DMS153 (cell line): ENCODE measurements at regions not wholly inside any gene's neighbourhood (a gene's known extent, or its start where the extent isn't known, plus 50 kb on each side); places are given as distances from the start of the nearest gene placed in this dataset.

ENCODE experiments used
- DNase-seq: peaks from one replicate; lab custom pipeline; 2025; lab: John Stamatoyannopoulos, UW

GRCh38 chr5:158022837-158023236 lies 163.9 kb upstream of the CLINT1 start:
- no peak for DNase-seq

- no peak for DNase-seq
Observed at GRCh38 chr5:158022393-158022792, 163.4 kb upstream of the CLINT1 start.

- no peak for DNase-seq
Observed at GRCh38 chr5:158020555-158021418, 161.8 kb upstream of the CLINT1 start.

- DNase-seq: no peak
Observed at GRCh38 chr5:158017469-158017868, 158.5 kb upstream of the CLINT1 start.

GRCh38 chr5:158014372-158014771 lies 155.4 kb upstream of the CLINT1 start:
- no peak for DNase-seq

- DNase-seq: no peak
Observed at GRCh38 chr5:158013939-158014338, 155.0 kb upstream of the CLINT1 start.

GRCh38 chr5:158013303-158013702 lies 154.4 kb upstream of the CLINT1 start:
- DNase-seq: no peak

- no peak for DNase-seq
Observed at GRCh38 chr5:158011422-158011821, 152.5 kb upstream of the CLINT1 start.

- no peak for DNase-seq
Observed at GRCh38 chr5:158010831-158011230, 151.9 kb upstream of the CLINT1 start.

GRCh38 chr5:158007336-158007735 lies 148.4 kb upstream of the CLINT1 start:
- no peak for DNase-seq

GRCh38 chr5:157999696-158000095 lies 140.8 kb upstream of the CLINT1 start:
- DNase-seq: no peak

- DNase-seq: no peak
Observed at GRCh38 chr5:157997991-157998504, 139.1 kb upstream of the CLINT1 start.

GRCh38 chr5:157994906-157995519 lies 136.1 kb upstream of the CLINT1 start:
- peak; percentile 13 for DNase-seq

GRCh38 chr5:157993986-157994691 lies 135.2 kb upstream of the CLINT1 start:
- DNase-seq: no peak

- no peak for DNase-seq
Observed at GRCh38 chr5:157993201-157993600, 134.3 kb upstream of the CLINT1 start.

- DNase-seq: no peak
Observed at GRCh38 chr5:157990583-157991181, 131.7 kb upstream of the CLINT1 start.

- no peak for DNase-seq
Observed at GRCh38 chr5:157989296-157989695, 130.4 kb upstream of the CLINT1 start.

GRCh38 chr5:157987259-157987658 lies 128.3 kb upstream of the CLINT1 start:
- DNase-seq: no peak

- DNase-seq: no peak
Observed at GRCh38 chr5:157986431-157986990, 127.6 kb upstream of the CLINT1 start.

GRCh38 chr5:157984611-157985010 lies 125.7 kb upstream of the CLINT1 start:
- no peak for DNase-seq

GRCh38 chr5:157983906-157984551 lies 125.1 kb upstream of the CLINT1 start:
- no peak for DNase-seq
